ENCODE measurements at regions not wholly inside any gene's neighbourhood (a gene's known extent, or its start where the extent isn't known, plus 50 kb on each side); places are given as distances from the start of the nearest gene placed in this dataset.

DNA sequence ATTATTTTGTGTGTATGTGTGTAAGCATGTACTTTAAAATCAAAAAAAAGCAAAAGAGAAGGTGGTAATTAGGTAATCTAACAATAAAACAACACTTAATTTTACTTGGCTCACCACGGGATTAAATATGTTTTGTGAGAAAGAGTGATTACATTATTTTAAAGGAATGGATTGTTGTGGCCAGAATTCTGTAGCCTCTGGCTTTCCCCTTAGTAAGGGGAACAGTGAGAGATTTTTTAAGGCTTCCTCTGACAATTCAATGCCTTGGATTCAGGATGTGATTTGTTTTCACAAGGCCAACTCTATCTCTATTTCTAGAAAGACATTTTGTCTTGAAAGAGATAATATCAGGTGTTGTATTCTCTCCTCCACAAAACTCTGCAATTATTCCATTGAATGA is 560.3 kb upstream of the CDH8 start:
- TF ChIP-seq, protein P1, sequence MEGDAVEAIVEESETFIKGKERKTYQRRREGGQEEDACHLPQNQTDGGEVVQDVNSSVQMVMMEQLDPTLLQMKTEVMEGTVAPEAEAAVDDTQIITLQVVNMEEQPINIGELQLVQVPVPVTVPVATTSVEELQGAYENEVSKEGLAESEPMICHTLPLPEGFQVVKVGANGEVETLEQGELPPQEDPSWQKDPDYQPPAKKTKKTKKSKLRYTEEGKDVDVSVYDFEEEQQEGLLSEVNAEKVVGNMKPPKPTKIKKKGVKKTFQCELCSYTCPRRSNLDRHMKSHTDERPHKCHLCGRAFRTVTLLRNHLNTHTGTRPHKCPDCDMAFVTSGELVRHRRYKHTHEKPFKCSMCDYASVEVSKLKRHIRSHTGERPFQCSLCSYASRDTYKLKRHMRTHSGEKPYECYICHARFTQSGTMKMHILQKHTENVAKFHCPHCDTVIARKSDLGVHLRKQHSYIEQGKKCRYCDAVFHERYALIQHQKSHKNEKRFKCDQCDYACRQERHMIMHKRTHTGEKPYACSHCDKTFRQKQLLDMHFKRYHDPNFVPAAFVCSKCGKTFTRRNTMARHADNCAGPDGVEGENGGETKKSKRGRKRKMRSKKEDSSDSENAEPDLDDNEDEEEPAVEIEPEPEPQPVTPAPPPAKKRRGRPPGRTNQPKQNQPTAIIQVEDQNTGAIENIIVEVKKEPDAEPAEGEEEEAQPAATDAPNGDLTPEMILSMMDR (IDR thresholded peaks at IDR 0.05): no peak
- TF ChIP-seq POLR2A (IDR thresholded peaks at IDR 0.05): no peak

Measured in uterus (tissue), 2 donors.